ENCODE measurements at regions not wholly inside any gene's neighbourhood (a gene's known extent, or its start where the extent isn't known, plus 50 kb on each side); places are given as distances from the start of the nearest gene placed in this dataset.

DNA sequence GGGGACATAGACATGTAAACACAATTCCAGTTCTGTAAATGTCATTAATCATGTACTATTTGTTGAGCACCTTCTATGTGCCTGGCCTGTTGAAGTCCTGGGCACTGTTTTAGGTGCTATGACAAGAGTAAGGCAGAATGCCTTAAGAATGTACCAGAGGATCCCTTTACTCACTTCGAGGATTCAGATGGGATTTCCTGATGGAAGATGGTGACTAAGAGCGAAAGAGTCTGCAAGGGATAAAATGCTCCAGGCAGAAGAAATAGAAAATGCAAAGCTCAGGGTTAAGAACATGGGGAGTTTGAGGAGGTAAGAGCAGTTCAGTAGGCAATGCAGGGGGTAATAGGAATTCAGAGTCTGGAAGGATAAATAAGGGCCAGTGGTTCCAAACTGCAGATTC lies 671.3 kb upstream of the TBX3 start:
- DNase-seq (ENCODE audit: low read depth) = no peak

DNA sequence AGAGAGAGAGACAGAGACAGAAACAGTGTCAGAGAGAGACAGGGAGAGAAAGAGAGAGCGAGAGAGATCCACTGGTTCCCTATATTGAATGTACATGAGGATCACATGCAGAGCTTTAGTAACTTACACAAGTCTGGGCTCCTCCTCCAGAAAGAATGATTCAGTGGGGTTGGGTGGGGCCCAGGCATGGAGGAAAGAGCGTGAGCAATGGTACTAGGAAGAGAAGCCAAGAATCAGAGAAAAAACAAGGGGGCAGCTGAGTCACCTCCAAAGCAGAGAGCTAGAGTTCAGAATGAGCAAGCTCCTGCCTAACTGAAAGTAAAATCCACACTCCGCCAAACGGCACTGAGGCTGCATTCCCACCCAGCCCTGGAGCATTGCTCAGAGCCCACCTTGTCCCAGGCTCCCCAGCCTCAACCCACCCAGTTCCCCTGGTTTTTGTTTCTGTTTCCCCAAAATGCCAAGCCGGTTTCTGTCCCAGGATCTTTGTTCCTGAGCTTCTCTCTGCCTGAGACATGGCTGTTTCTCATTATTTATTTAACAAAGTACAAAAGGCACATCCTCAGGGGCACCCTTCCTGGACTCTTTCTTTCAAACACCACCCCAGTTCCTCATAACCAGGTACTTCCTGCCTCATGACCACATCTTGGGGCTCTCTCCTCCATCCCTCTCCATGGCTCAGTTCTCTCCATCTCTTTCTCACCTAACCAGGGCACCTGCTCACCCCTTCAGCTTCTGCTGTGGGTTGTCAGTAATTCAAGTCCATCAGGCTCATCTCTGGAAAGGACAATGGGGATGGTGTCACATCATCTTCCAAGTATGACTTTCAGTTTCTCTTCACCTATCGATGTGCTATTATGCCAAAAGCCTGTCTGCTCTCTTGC lies 670.3 kb upstream of the TBX3 start:
- no peak for DNase-seq (ENCODE audit: low read depth)

- no peak for DNase-seq (ENCODE audit: low read depth)
These were observed 669.5 kb upstream of the TBX3 start for GRCh38 chr12:115353467-115353866.

DNA sequence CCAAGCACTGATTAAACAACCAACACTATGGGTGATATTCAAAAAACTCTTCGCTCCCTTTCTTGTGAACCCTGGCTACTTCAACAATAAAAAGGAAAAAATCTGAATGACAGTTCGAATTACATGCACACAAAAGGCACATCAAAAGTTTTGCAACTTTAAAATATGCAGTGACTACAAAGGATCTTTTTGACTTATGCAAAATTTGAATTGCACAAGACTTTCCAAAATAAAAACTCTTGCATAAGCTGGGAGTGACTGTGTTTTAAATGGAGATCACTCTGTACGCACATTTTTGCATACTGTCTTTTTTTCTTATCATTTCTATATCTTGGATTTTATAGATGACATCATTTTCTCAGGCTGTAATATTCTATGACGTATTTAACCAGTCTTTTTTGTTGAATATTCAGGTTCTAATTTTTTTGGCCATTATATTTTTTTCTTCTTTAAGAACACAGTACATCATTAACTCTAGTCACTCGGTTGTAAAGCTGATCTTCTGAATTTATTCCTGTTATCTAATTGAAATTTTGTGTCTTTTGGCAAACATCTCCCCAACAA lies 667.6 kb upstream of the TBX3 start:
- no peak for DNase-seq (ENCODE audit: low read depth)

GRCh38 chr12:115349711-115350110 lies 665.7 kb upstream of the TBX3 start:
- no peak for DNase-seq (ENCODE audit: low read depth)

DNA sequence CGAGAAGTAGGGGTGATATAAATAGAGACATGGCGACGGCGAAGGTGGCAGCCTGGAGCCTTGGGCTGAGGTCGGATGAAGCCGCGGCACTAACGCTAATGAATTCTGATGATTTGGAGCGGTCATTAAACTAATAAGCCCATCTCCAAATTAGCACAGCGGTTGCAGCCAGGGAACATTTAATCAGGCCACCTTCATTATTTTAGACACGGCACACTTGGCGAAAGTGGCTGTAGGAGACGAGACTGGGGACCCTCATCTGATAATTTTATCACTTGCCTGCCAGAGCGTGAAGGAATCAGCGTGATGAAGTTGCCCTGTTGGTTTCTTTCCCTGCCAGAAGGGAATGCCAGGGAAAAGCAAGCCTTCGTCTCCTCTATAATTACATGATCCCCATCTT lies 664.3 kb upstream of the TBX3 start:
- no peak for DNase-seq (ENCODE audit: low read depth)

DNA sequence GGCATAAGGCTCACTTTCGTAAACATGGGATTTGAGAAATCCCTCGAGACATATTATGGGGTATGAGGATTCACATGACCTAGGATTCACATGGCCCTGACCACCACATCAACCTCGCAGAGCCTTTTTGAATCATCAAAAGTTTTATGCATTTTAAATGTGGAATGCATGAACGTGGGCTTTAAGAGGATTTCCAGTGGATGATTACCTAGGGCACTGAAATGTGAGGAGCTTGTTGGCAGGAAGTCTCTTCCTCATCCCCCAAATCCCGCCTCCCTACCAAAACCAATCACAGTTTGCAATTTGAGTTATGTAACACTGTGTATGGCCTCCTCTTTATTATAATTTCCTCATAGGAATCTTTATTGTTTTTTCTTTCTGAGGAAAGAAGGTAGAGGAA lies 659.6 kb upstream of the TBX3 start:
- no peak for DNase-seq (ENCODE audit: low read depth)

DNA sequence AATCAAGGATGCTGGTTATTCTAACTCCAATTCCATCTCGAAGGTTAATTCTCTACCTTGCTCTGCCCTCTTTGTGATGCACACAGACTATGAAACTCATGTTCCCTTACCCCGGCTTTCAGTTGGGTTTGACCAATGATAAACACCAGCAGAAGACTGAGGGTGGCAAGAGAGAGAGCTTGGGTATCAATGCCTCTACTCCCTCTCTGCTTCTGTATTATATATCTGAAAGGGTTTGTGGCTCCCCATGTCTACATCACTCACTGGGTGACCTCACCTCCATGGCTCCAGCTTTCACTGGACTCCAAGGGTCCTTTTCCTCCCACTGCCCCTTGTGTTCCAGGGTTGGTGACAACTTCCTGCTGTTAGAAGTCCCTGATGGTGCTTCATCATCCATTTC lies 659.0 kb upstream of the TBX3 start:
- DNase-seq (ENCODE audit: low read depth) = no peak

GRCh38 chr12:115341442-115341841 lies 657.5 kb upstream of the TBX3 start:
- no peak for DNase-seq (ENCODE audit: low read depth)

- DNase-seq (ENCODE audit: low read depth) = no peak
These were observed 654.8 kb upstream of the TBX3 start for GRCh38 chr12:115338566-115339294.

GRCh38 chr12:115337693-115338543 lies 653.9 kb upstream of the TBX3 start:
- DNase-seq (ENCODE audit: low read depth) = no peak

- no peak for DNase-seq (ENCODE audit: low read depth)
These were observed 652.5 kb upstream of the TBX3 start for GRCh38 chr12:115336506-115336905.

DNA sequence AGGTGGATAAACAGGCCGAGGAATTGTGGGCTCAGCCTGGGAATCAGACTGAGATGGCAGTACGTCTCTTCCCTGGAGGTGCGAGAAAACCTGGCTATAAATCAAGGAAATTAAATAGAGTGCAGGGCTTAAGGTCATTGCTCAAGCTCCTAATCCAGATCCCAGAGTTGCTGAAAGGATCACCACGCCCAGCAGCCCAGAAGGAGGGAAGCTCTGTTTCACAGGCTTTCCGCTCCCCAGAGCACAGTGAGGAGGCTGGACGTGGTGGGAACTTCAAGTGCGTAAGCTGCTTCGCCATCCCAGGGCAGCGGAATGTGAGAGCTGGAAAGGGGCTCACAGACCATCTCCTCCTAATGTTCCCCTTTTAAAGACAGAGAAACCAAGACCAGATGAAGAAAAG lies 651.6 kb upstream of the TBX3 start:
- no peak for DNase-seq (ENCODE audit: low read depth)

GRCh38 chr12:115335048-115335447 lies 651.1 kb upstream of the TBX3 start:
- DNase-seq (ENCODE audit: low read depth) = no peak

DNA sequence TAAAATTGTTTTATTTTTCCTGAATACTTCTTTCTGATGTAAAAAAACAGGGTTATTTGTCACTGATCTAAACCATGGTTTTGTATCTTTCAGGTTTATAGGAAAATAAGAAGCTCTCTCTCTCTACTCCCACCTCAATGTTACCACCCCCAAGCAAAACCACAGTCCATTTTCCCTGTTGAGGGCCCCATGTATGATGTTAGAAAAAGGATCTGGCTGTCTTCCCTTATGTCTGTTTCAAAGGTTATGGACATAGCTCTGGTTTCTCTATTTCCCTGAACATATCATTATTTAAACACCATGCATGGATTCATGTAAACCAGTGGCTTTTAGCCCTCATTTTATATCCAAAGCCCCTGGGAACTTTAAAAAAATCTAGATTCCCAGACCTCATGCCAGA lies 649.0 kb upstream of the TBX3 start:
- no peak for DNase-seq (ENCODE audit: low read depth)

DNA sequence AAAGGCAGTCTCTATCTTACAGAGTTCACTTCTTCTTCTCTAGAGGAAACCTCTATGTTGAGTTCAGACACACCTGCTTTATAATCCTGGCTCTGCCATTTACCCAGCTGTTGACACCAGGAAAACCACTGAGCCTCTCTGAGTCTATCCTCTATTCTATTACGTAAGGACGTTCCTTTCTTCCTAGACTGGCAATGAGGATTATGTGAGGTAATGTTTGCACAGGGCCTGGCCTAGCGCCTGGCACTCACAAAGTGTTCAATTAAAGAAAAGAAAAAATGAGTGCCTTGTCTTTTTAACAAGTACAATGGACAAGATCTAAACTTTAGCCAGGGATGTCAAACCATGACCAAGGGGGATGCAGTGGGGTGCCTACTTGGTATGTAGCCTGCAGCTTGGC lies 641.9 kb upstream of the TBX3 start:
- no peak for DNase-seq (ENCODE audit: low read depth)

GRCh38 chr12:115324949-115325593 lies 641.1 kb upstream of the TBX3 start:
- DNase-seq (ENCODE audit: low read depth) = no peak

- DNase-seq (ENCODE audit: low read depth) = no peak
These were observed 639.4 kb upstream of the TBX3 start for GRCh38 chr12:115323223-115323905.

DNA sequence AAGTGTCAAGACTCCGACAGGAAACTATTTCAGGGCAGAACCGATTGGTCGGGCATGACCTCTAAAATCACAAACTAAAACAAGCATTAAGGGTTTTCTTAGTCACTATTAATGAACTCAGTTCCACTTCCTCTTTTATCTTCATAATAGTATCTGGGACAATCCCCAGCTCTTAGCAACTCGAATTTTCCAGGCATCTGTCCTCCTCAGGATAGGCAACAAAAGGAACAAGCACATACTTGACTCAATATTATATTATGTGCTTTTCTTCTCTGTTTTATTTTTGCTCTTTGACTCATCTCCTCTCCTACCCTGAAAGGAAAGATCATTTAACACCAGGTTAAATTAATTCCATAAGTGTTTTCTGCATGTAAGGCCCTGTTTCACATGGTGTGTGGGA lies 638.3 kb upstream of the TBX3 start:
- DNase-seq (ENCODE audit: low read depth) = no peak

- DNase-seq (ENCODE audit: low read depth) = no peak
These were observed 637.0 kb upstream of the TBX3 start for GRCh38 chr12:115320967-115321366.

- DNase-seq (ENCODE audit: low read depth) = no peak
These were observed 636.5 kb upstream of the TBX3 start for GRCh38 chr12:115320451-115320850.

Measured in T-helper 22 cell (primary cell).